BLaER1 treated with 17β-estradiol and CSF1 and Interleukin-3, amounts not matched to agents 10 nM and 100 nM (cell line): ENCODE measurements at regions not wholly inside any gene's neighbourhood (a gene's known extent, or its start where the extent isn't known, plus 50 kb on each side); places are given as distances from the start of the nearest gene placed in this dataset.
"Not testable (repeated sequence)": the region's sequence is repeated elsewhere in the genome, so short reads cannot be mapped to it uniquely, and the experiment has no call there.

ENCODE experiments used
- H3K27ac ChIP-seq, 11 experiments: shearing (Covaris generic); formaldehyde crosslinking; 2 replicates each; pipeline ENCODE4 v1.8.1; 2022
- H3K27me3 ChIP-seq, 11 experiments: shearing (Covaris generic); formaldehyde crosslinking; 2 replicates each; pipeline ENCODE4 v1.8.1; 2022
- H3K36me3 ChIP-seq, 11 experiments: shearing (Covaris generic); formaldehyde crosslinking; 2 replicates each; pipeline ENCODE4 v1.8.1; 2022
- H3K4me1 ChIP-seq, 10 experiments: shearing (Covaris generic); formaldehyde crosslinking; 2 replicates each; pipeline ENCODE4 v1.8.1; 2022
- H3K4me2 ChIP-seq, 11 experiments: shearing (Covaris generic); formaldehyde crosslinking; 2 replicates each; pipeline ENCODE4 v1.8.1; 2022
- H3K4me3 ChIP-seq, 10 experiments: shearing (Covaris generic); formaldehyde crosslinking; 2 replicates each; pipeline ENCODE4 v1.8.1; 2022
- H3K9ac ChIP-seq, 11 experiments: shearing (Covaris generic); formaldehyde crosslinking; 2 replicates each; pipeline ENCODE4 v1.8.1; 2022
- H3K9me3 ChIP-seq, 11 experiments: shearing (Covaris generic); formaldehyde crosslinking; replicated peaks in 1 of 11; 2 replicates each; pipeline ENCODE4 v1.8.1; 2022
- H4K20me1 ChIP-seq, 11 experiments: shearing (Covaris generic); formaldehyde crosslinking; 2 replicates each; pipeline ENCODE4 v1.8.1; 2022
- Cebpa-rat ChIP-seq, 11 experiments: shearing (Covaris generic); IDR thresholded peaks; 2 replicates each; pipeline ENCODE4 v1.8.1; 2022

GRCh38 chr1:224051086-224051406, 62.9 kb upstream of the FBXO28 start:
- Histone ChIP-seq H3K4me2 (no peak overlapping the region), H3K36me3 (no peaks in the 10 kb centered on the region), H3K9me3 (peaks cover 0 to 23% (median 3%) of the 10 kb centered on the region in 11 experiments; a peak in 8 of 22 replicates), H3K9ac (no peak overlapping the region), H3K4me3 (no peak overlapping the region), H3K27me3 (no peaks in the 10 kb centered on the region), H3K27ac (no peak overlapping the region), H4K20me1 (no peaks in the 10 kb centered on the region), H3K4me1 (peaks cover 0 to 12% (median 8%) of the 10 kb centered on the region in 10 experiments; a peak in 11 of 20 replicates)
- no peak for TF ChIP-seq Cebpa-rat (IDR thresholded peaks at IDR 0.05)

GRCh38 chr1:224047538-224047937, 66.4 kb upstream of the FBXO28 start:
- H4K20me1 ChIP-seq: no peaks in the 10 kb centered on the region
- no peak overlapping the region for H3K27ac ChIP-seq
- H3K36me3 ChIP-seq: no peaks in the 10 kb centered on the region
- TF ChIP-seq Cebpa-rat (IDR thresholded peaks at IDR 0.05): no peak
- no peak overlapping the region for H3K4me3 ChIP-seq
- H3K27me3 ChIP-seq: no peaks in the 10 kb centered on the region
- H3K4me1 ChIP-seq: no peaks in the 10 kb centered on the region
- peaks cover 0 to 7% (median 0%) of the 10 kb centered on the region in 11 experiments; a peak in 1 of 22 replicates for H3K9me3 ChIP-seq
- no peak overlapping the region for H3K9ac ChIP-seq
- H3K4me2 ChIP-seq: no peak overlapping the region

- H3K9ac ChIP-seq: no peak overlapping the region
- no peak overlapping the region for H3K27ac ChIP-seq
- H3K4me3 ChIP-seq: no peak overlapping the region
- no peak for TF ChIP-seq Cebpa-rat (IDR thresholded peaks at IDR 0.05)
- no peaks in the 10 kb centered on the region for H4K20me1 ChIP-seq
- no peak overlapping the region for H3K4me2 ChIP-seq
- no peaks in the 10 kb centered on the region for H3K36me3 ChIP-seq
- no peaks in the 10 kb centered on the region for H3K27me3 ChIP-seq
- H3K4me1 ChIP-seq: no peaks in the 10 kb centered on the region
- H3K9me3 ChIP-seq: peaks cover 0 to 7% (median 0%) of the 10 kb centered on the region in 11 experiments; a peak in 1 of 22 replicates
Observed at GRCh38 chr1:224045556-224045955, 68.4 kb upstream of the FBXO28 start.

- Histone ChIP-seq H4K20me1 (no peaks in the 10 kb centered on the region), H3K27ac (no peak overlapping the region), H3K4me2 (no peak overlapping the region), H3K27me3 (no peaks in the 10 kb centered on the region), H3K4me3 (no peak overlapping the region), H3K9me3 (peaks cover 0 to 7% (median 0%) of the 10 kb centered on the region in 11 experiments; a peak in 1 of 22 replicates), H3K36me3 (no peaks in the 10 kb centered on the region), H3K9ac (no peak overlapping the region), H3K4me1 (no peaks in the 10 kb centered on the region)
- no peak for TF ChIP-seq Cebpa-rat (IDR thresholded peaks at IDR 0.05)
Observed at GRCh38 chr1:224044420-224044819, 69.5 kb upstream of the FBXO28 start.

- no peak for TF ChIP-seq Cebpa-rat (IDR thresholded peaks at IDR 0.05)
- H3K36me3 ChIP-seq: no peaks in the 10 kb centered on the region
- H3K27me3 ChIP-seq: no peaks in the 10 kb centered on the region
- H3K9me3 ChIP-seq: peaks cover 0 to 6% (median 0%) of the 10 kb centered on the region in 11 experiments; a peak in 1 of 22 replicates
- no peak overlapping the region for H3K27ac ChIP-seq
- H3K4me1 ChIP-seq: no peaks in the 10 kb centered on the region
- no peaks in the 10 kb centered on the region for H4K20me1 ChIP-seq
- no peak overlapping the region for H3K4me3 ChIP-seq
- H3K9ac ChIP-seq: no peak overlapping the region
- H3K4me2 ChIP-seq: no peak overlapping the region
Observed at GRCh38 chr1:224042557-224043118, 71.3 kb upstream of the FBXO28 start.

GRCh38 chr1:224041032-224041431, 72.9 kb upstream of the FBXO28 start:
- Histone ChIP-seq H3K27ac (no peak overlapping the region), H3K9ac (no peak overlapping the region), H3K4me2 (no peak overlapping the region), H3K4me3 (no peak overlapping the region), H3K9me3 (no peaks in the 10 kb centered on the region), H3K27me3 (no peaks in the 10 kb centered on the region), H3K4me1 (no peaks in the 10 kb centered on the region), H3K36me3 (no peaks in the 10 kb centered on the region), H4K20me1 (no peaks in the 10 kb centered on the region)
- no peak for TF ChIP-seq Cebpa-rat (IDR thresholded peaks at IDR 0.05)

- H3K27ac ChIP-seq, H3K4me2 ChIP-seq, H3K4me3 ChIP-seq, H3K9me3 ChIP-seq, H4K20me1 ChIP-seq, H3K36me3 ChIP-seq, H3K9ac ChIP-seq, H3K27me3 ChIP-seq, H3K4me1 ChIP-seq: not testable (repeated sequence)
Observed at GRCh38 chr1:224040423-224040822, 73.5 kb upstream of the FBXO28 start.

- not testable (repeated sequence) for H4K20me1 ChIP-seq, H3K4me3 ChIP-seq, H3K4me1 ChIP-seq, H3K9me3 ChIP-seq, H3K9ac ChIP-seq, H3K4me2 ChIP-seq, H3K36me3 ChIP-seq, H3K27me3 ChIP-seq, H3K27ac ChIP-seq
Observed at GRCh38 chr1:224040006-224040405, 73.9 kb upstream of the FBXO28 start.

- H3K4me3 ChIP-seq, H3K36me3 ChIP-seq, H4K20me1 ChIP-seq, H3K4me1 ChIP-seq, H3K9ac ChIP-seq, H3K27ac ChIP-seq, H3K4me2 ChIP-seq, H3K27me3 ChIP-seq, H3K9me3 ChIP-seq: not testable (repeated sequence)
Observed at GRCh38 chr1:224038832-224039231, 75.1 kb upstream of the FBXO28 start.

- H3K27me3 ChIP-seq, H3K9ac ChIP-seq: not testable (repeated sequence)
Observed at GRCh38 chr1:224037362-224037761, 76.5 kb upstream of the FBXO28 start.

GRCh38 chr1:224032608-224033276, 81.2 kb upstream of the FBXO28 start:
- not testable (repeated sequence) for H3K36me3 ChIP-seq, H4K20me1 ChIP-seq, H3K27me3 ChIP-seq, H3K4me2 ChIP-seq, H3K4me3 ChIP-seq, H3K9me3 ChIP-seq, H3K9ac ChIP-seq, H3K27ac ChIP-seq, H3K4me1 ChIP-seq

More at GRCh38 chr1:224037362-224037761, 76.5 kb upstream of the FBXO28 start:
- not testable (repeated sequence) for H3K27ac ChIP-seq, H3K4me2 ChIP-seq, H3K4me1 ChIP-seq, H4K20me1 ChIP-seq, H3K4me3 ChIP-seq, H3K9me3 ChIP-seq, H3K36me3 ChIP-seq

GRCh38 chr1:224031986-224032385, 81.9 kb upstream of the FBXO28 start:
- not testable (repeated sequence) for H3K4me2 ChIP-seq, H3K9me3 ChIP-seq, H3K27ac ChIP-seq, H3K4me3 ChIP-seq, H3K9ac ChIP-seq, H3K27me3 ChIP-seq, H3K4me1 ChIP-seq, H3K36me3 ChIP-seq, H4K20me1 ChIP-seq

GRCh38 chr1:224030257-224030656, 83.7 kb upstream of the FBXO28 start:
- H3K4me1 ChIP-seq, H3K36me3 ChIP-seq, H3K9me3 ChIP-seq, H3K4me3 ChIP-seq, H3K27me3 ChIP-seq, H3K4me2 ChIP-seq, H3K9ac ChIP-seq, H3K27ac ChIP-seq, H4K20me1 ChIP-seq: not testable (repeated sequence)

- not testable (repeated sequence) for H3K27ac ChIP-seq, H3K4me2 ChIP-seq, H3K27me3 ChIP-seq, H3K9me3 ChIP-seq, H3K36me3 ChIP-seq, H3K9ac ChIP-seq, H3K4me1 ChIP-seq, H4K20me1 ChIP-seq, H3K4me3 ChIP-seq
Observed at GRCh38 chr1:224029286-224030025, 84.5 kb upstream of the FBXO28 start.
